ENCODE measurements at regions not wholly inside any gene's neighbourhood (a gene's known extent, or its start where the extent isn't known, plus 50 kb on each side); places are given as distances from the start of the nearest gene placed in this dataset.
"Not testable (repeated sequence)": the region's sequence is repeated elsewhere in the genome, so short reads cannot be mapped to it uniquely, and the experiment has no call there.

GRCh38 chr3:191566469-191566868, 105.5 kb downstream of the PYDC2 start:
- TF ChIP-seq CTCF (IDR thresholded peaks at IDR 0.05; ENCODE audit: low read depth, low read length) (no peak), EZH2phosphoT487 (IDR thresholded peaks at IDR 0.05; ENCODE audit: low read depth) (no peak)
- Histone ChIP-seq H3K27me3 (ENCODE audit: low read depth, low read length) (no peaks in the 10 kb centered on the region), H3K79me2 (ENCODE audit: low read length) (no peaks in the 10 kb centered on the region), H3K4me2 (ENCODE audit: low read length) (no peak overlapping the region), H4K20me1 (ENCODE audit: insufficient read depth, low read length) (no peaks in the 10 kb centered on the region), H3K36me3 (replicated peaks; ENCODE audit: low read depth, low read length) (no peaks in the 10 kb centered on the region), H3K4me3 (ENCODE audit: low read length) (no peak overlapping the region), H3K27ac (ENCODE audit: low read length) (no peak overlapping the region), H3K9me3 (ENCODE audit: insufficient read depth, low read length) (no peaks in the 10 kb centered on the region), H3K9ac (ENCODE audit: low read length) (no peak overlapping the region), H3K4me1 (ENCODE audit: low read length) (no peaks in the 10 kb centered on the region), H2AFZ (ENCODE audit: low read depth, low read length) (no peak overlapping the region)

GRCh38 chr3:191568206-191568605, 107.2 kb downstream of the PYDC2 start:
- Histone ChIP-seq H4K20me1 (ENCODE audit: insufficient read depth, low read length) (no peaks in the 10 kb centered on the region), H3K9ac (ENCODE audit: low read length) (no peak overlapping the region), H3K79me2 (ENCODE audit: low read length) (no peaks in the 10 kb centered on the region), H3K27ac (ENCODE audit: low read length) (no peak overlapping the region), H3K36me3 (replicated peaks; ENCODE audit: low read depth, low read length) (no peaks in the 10 kb centered on the region), H3K9me3 (ENCODE audit: insufficient read depth, low read length) (no peaks in the 10 kb centered on the region), H3K27me3 (ENCODE audit: low read depth, low read length) (no peaks in the 10 kb centered on the region), H3K4me1 (ENCODE audit: low read length) (no peaks in the 10 kb centered on the region), H2AFZ (ENCODE audit: low read depth, low read length) (no peak overlapping the region), H3K4me3 (ENCODE audit: low read length) (no peak overlapping the region), H3K4me2 (ENCODE audit: low read length) (no peak overlapping the region)
- TF ChIP-seq EZH2phosphoT487 (IDR thresholded peaks at IDR 0.05; ENCODE audit: low read depth), result no peak
- TF ChIP-seq CTCF (IDR thresholded peaks at IDR 0.05; ENCODE audit: low read depth, low read length), result no peak

- Histone ChIP-seq H3K4me3 (ENCODE audit: low read length) (no peak overlapping the region), H3K36me3 (replicated peaks; ENCODE audit: low read depth, low read length) (no peaks in the 10 kb centered on the region), H3K27me3 (ENCODE audit: low read depth, low read length) (no peaks in the 10 kb centered on the region), H2AFZ (ENCODE audit: low read depth, low read length) (no peak overlapping the region), H3K9me3 (ENCODE audit: insufficient read depth, low read length) (no peaks in the 10 kb centered on the region), H3K9ac (ENCODE audit: low read length) (no peak overlapping the region), H3K27ac (ENCODE audit: low read length) (no peak overlapping the region), H4K20me1 (ENCODE audit: insufficient read depth, low read length) (no peaks in the 10 kb centered on the region), H3K79me2 (ENCODE audit: low read length) (no peaks in the 10 kb centered on the region), H3K4me2 (ENCODE audit: low read length) (no peak overlapping the region), H3K4me1 (ENCODE audit: low read length) (no peaks in the 10 kb centered on the region)
- TF ChIP-seq EZH2phosphoT487 (IDR thresholded peaks at IDR 0.05; ENCODE audit: low read depth) (no peak), CTCF (IDR thresholded peaks at IDR 0.05; ENCODE audit: low read depth, low read length) (no peak)
These were observed 131.1 kb downstream of the PYDC2 start for GRCh38 chr3:191592105-191592504.

- Histone ChIP-seq H3K27ac (ENCODE audit: low read length) (no peak overlapping the region), H3K4me3 (ENCODE audit: low read length) (no peak overlapping the region), H3K27me3 (ENCODE audit: low read depth, low read length) (no peaks in the 10 kb centered on the region), H3K36me3 (replicated peaks; ENCODE audit: low read depth, low read length) (no peaks in the 10 kb centered on the region), H3K4me1 (ENCODE audit: low read length) (no peaks in the 10 kb centered on the region), H2AFZ (ENCODE audit: low read depth, low read length) (no peak overlapping the region), H3K9ac (ENCODE audit: low read length) (no peak overlapping the region), H3K4me2 (ENCODE audit: low read length) (no peak overlapping the region), H3K79me2 (ENCODE audit: low read length) (no peaks in the 10 kb centered on the region), H4K20me1 (ENCODE audit: insufficient read depth, low read length) (no peaks in the 10 kb centered on the region), H3K9me3 (ENCODE audit: insufficient read depth, low read length) (no peaks in the 10 kb centered on the region)
- TF ChIP-seq CTCF (IDR thresholded peaks at IDR 0.05; ENCODE audit: low read depth, low read length) (no peak), EZH2phosphoT487 (IDR thresholded peaks at IDR 0.05; ENCODE audit: low read depth) (no peak)
These were observed 132.5 kb downstream of the PYDC2 start for GRCh38 chr3:191593486-191593885.

GRCh38 chr3:191615511-191615910, 154.5 kb downstream of the PYDC2 start:
- H2AFZ ChIP-seq (ENCODE audit: low read depth, low read length); H3K27ac ChIP-seq (ENCODE audit: low read length); H3K9ac ChIP-seq (ENCODE audit: low read length); H3K9me3 ChIP-seq (ENCODE audit: insufficient read depth, low read length); H3K4me3 ChIP-seq (ENCODE audit: low read length); H3K4me2 ChIP-seq (ENCODE audit: low read length); H3K79me2 ChIP-seq (ENCODE audit: low read length); H3K27me3 ChIP-seq (ENCODE audit: low read depth, low read length); H4K20me1 ChIP-seq (ENCODE audit: insufficient read depth, low read length); H3K4me1 ChIP-seq (ENCODE audit: low read length); H3K36me3 ChIP-seq (replicated peaks; ENCODE audit: low read depth, low read length): not testable (repeated sequence)

Data from OCI-LY3 (cell line).